ENCODE measurements at regions not wholly inside any gene's neighbourhood (a gene's known extent, or its start where the extent isn't known, plus 50 kb on each side); places are given as distances from the start of the nearest gene placed in this dataset.

- Histone ChIP-seq H3K27me3 (replicated peaks in 1 of 4; ENCODE audit: control insufficient read depth in 3 of 4, extremely low read depth in 1 of 4, insufficient read depth in 3 of 4, low read length in 3 of 4) (no peaks in the 10 kb centered on the region), H3K4me3 (ENCODE audit: extremely low read depth in 1 of 4, insufficient read depth in 2 of 4, low read depth in 3 of 4, low read length in 4 of 4) (no peak overlapping the region), H3K79me2 (ENCODE audit: control insufficient read depth in 1 of 2, insufficient read depth in 2 of 2, low read length in 2 of 2) (no peaks in the 10 kb centered on the region), H3K23ac (ENCODE audit: insufficient read length) (no peak overlapping the region), H3K23me2 (ENCODE audit: low read depth, low read length) (no peaks in the 10 kb centered on the region), H3K9ac (replicated peaks in 1 of 4; ENCODE audit: extremely low read depth in 1 of 4, low read depth in 3 of 4, low read length in 3 of 4) (no peak overlapping the region), H2BK15ac (ENCODE audit: low read length) (no peak overlapping the region), H2BK120ac (replicated peaks; ENCODE audit: low read depth, low read length) (no peak overlapping the region), H2BK20ac (ENCODE audit: low read length) (no peak overlapping the region), H3K4ac (replicated peaks; ENCODE audit: insufficient read length, low read depth, low read length) (no peak overlapping the region), H2BK5ac (ENCODE audit: low read depth, low read length) (no peak overlapping the region), H2AFZ (ENCODE audit: low read length) (no peak overlapping the region), H2AK5ac (ENCODE audit: low read depth, low read length) (no peak overlapping the region), H3K56ac (replicated peaks; ENCODE audit: insufficient read length, low read depth, low read length) (no peak overlapping the region), H4K8ac (ENCODE audit: extremely low read depth, insufficient read depth, low read length) (no peak overlapping the region), H3K9me3 (ENCODE audit: insufficient read depth in 2 of 2, low read depth in 1 of 2, low read length in 1 of 2) (no peaks in the 10 kb centered on the region), H3K14ac (ENCODE audit: insufficient read length) (no peak overlapping the region), H2BK12ac (ENCODE audit: low read depth, low read length) (no peak overlapping the region), H3K36me3 (ENCODE audit: control insufficient read depth in 2 of 4, insufficient read depth in 4 of 4, low read length in 3 of 4) (no peaks in the 10 kb centered on the region), H3K27ac (ENCODE audit: low read depth, low read length) (no peak overlapping the region), H3K18ac (ENCODE audit: extremely low read depth, low read length) (no peak overlapping the region), H3K79me1 (ENCODE audit: low read depth, low read length) (no peaks in the 10 kb centered on the region), H3K4me2 (ENCODE audit: insufficient read depth in 1 of 2, low read depth in 2 of 2, low read length in 2 of 2) (no peak overlapping the region), H3K4me1 (replicated peaks in 1 of 4; ENCODE audit: control insufficient read depth in 3 of 4, insufficient read depth in 4 of 4, low read length in 3 of 4) (no peaks in the 10 kb centered on the region), H4K5ac (ENCODE audit: insufficient read length, low read depth, low read length) (no peak overlapping the region), H4K20me1 (replicated peaks in 1 of 2; ENCODE audit: control insufficient read depth in 1 of 2, insufficient read depth in 2 of 2, low read length in 2 of 2) (no peaks in the 10 kb centered on the region), H4K91ac (replicated peaks; ENCODE audit: insufficient read length, low read length) (no peak overlapping the region)
- whole genome bisulfite sequencing, 2 experiments (ENCODE audit: extremely low coverage in 1 of 2, insufficient coverage in 1 of 2, insufficient read length in 1 of 2, insufficient replicate concordance in 2 of 2, low coverage in 1 of 2, low lambda C conversion rate in 2 of 2, missing lambda C conversion rate in 1 of 2): 69% methylated on average over 5 of the region's 5 CpGs; no CpG with 5 or more reads in 1 of the 2 experiments
- FAIRE-seq (no peak), DNase-seq (ENCODE audit: low read depth in 1 of 2, low spot score in 2 of 2) (no peak)
- CTCF ChIA-PET (ENCODE audit: partially characterized antibody): interaction anchor here (1.2 kb wide), 2 partner anchors 24 to 393 kb away, joined by 3 to 4 read pairs; no protein-coding TSS in a partner anchor
- POLR2A ChIA-PET (ENCODE audit: partially characterized antibody): no interaction called here
- no peak for TF ChIP-seq SP2 (IDR thresholded peaks at IDR 0.05; ENCODE audit: low read length)
- no peak for TF ChIP-seq CEBPB (IDR thresholded peaks at IDR 0.05; ENCODE audit: low read depth, low read length)
- no peak for TF ChIP-seq KDM5A (IDR thresholded peaks at IDR 0.05; ENCODE audit: low read length)
- TF ChIP-seq SP1 (IDR thresholded peaks at IDR 0.05; ENCODE audit: low read depth, low read length): no peak
- TF ChIP-seq RBBP5 (IDR thresholded peaks at IDR 0.05; ENCODE audit: borderline replicate concordance, low read depth, low read length): no peak
- no peak for TF ChIP-seq JUN (IDR thresholded peaks at IDR 0.05; ENCODE audit: low read depth, low read length)
- TF ChIP-seq TBP (IDR thresholded peaks at IDR 0.05; ENCODE audit: low read depth, low read length): no peak
These were observed 515.0 kb downstream of the TBC1D4 start for GRCh38 chr13:74966814-74967424.
